Panc1 (cell line): ENCODE measurements at regions not wholly inside any gene's neighbourhood (a gene's known extent, or its start where the extent isn't known, plus 50 kb on each side); places are given as distances from the start of the nearest gene placed in this dataset.

Experiments
- ATAC-seq: fragments of 200-7000 bp; cut with Tn5 transposase; 2 replicates; pipeline ENCODE4 v1.9.1; 2020; ENCODE audit warnings: mild to moderate bottlenecking, moderate library complexity
- BruUV-seq: library from RNA; stranded (reverse); fragments of 400-500 nt; replicated peaks from 2 replicates; lab custom pipeline; 2021; lab: Mats Ljungman, UMichigan
- CTCF ChIA-PET: fragments of 300-600 bp; sonication (Branson Sonifier 250); formaldehyde crosslinking; loops from one replicate; lab custom pipeline; 2022; ENCODE audit warnings: antibody characterized with exemption; lab: Charles Lee
- POLR2A ChIA-PET: fragments of 300-600 bp; sonication (Branson Sonifier 250); formaldehyde crosslinking; loops from one replicate; lab custom pipeline; 2022; ENCODE audit warnings: antibody characterized with exemption; lab: Charles Lee
- DNase-seq: peaks from one replicate; pipeline ENCODE4 v3.0.0-alpha.2; 2010; ENCODE audit warnings: low read depth, low spot score
- H3K27ac ChIP-seq: 2 replicates; pipeline ENCODE4 v1.5.1; 2011; ENCODE audit warnings: mild to moderate bottlenecking, low read length, inconsistent platforms
- H3K27me3 ChIP-seq: fragments of 200-500 bp; sonication (Bioruptor generic); 2 replicates; pipeline ENCODE4 v1.6.0; 2014; ENCODE audit warnings: low read length, inconsistent platforms; ENCODE audit not compliant: control insufficient read depth, insufficient read depth
- H3K36me3 ChIP-seq: fragments of 200-500 bp; sonication (Bioruptor generic); 2 replicates; pipeline ENCODE4 v1.5.1; 2014; ENCODE audit warnings: inconsistent platforms, mild to moderate bottlenecking, low read length, moderate library complexity; ENCODE audit not compliant: control insufficient read depth, insufficient read depth
- H3K4me1 ChIP-seq: 2 replicates; pipeline ENCODE4 v1.5.1; 2011; ENCODE audit warnings: inconsistent platforms, mild to moderate bottlenecking, low read length, moderate library complexity; ENCODE audit not compliant: control insufficient read depth, insufficient read depth
- H3K4me3 ChIP-seq, 2 experiments: 2 replicates each; pipeline ENCODE4 v1.5.1; 2011 to 2012; ENCODE audit warnings: low read depth in 2 of 2, low read length in 2 of 2, mild to moderate bottlenecking in 2 of 2, inconsistent platforms in 1 of 2, moderate library complexity in 1 of 2
- H3K9me3 ChIP-seq: fragments of 200-500 bp; sonication (Bioruptor generic); 2 replicates; pipeline ENCODE4 v1.5.1; 2014; ENCODE audit warnings: low read depth, mild to moderate bottlenecking, inconsistent platforms, low read length, moderate library complexity; ENCODE audit not compliant: control insufficient read depth, insufficient read depth
- CTCF ChIP-seq: fragments of 450-650 bp; IDR thresholded peaks from 2 replicates; pipeline ENCODE4 v1.5.1; 2017; ENCODE audit warnings: mild to moderate bottlenecking
- POLR2AphosphoS5 ChIP-seq: IDR thresholded peaks from 2 replicates; pipeline ENCODE4 v1.6.1; 2012; ENCODE audit warnings: mild to moderate bottlenecking, low read depth, low read length, moderate library complexity
- REST ChIP-seq, 2 experiments: IDR thresholded peaks; 2 replicates each; pipeline ENCODE4 v1.6.1; 2011 to 2012; ENCODE audit warnings: low read depth in 2 of 2, control low read depth in 1 of 2, low read length in 1 of 2, mild to moderate bottlenecking in 1 of 2, moderate library complexity in 1 of 2; ENCODE audit not compliant: insufficient read depth in 1 of 2
- SIN3A ChIP-seq: IDR thresholded peaks from 2 replicates; pipeline ENCODE4 v1.6.1; 2012; ENCODE audit warnings: low read depth, mild to moderate bottlenecking, low read length, moderate library complexity, borderline replicate concordance; ENCODE audit not compliant: insufficient read depth
- TCF7L2 ChIP-seq: IDR thresholded peaks from 2 replicates; pipeline ENCODE4 v1.6.1; 2011; ENCODE audit warnings: mild to moderate bottlenecking, low read depth, low read length, inconsistent platforms
- in situ Hi-C: cut with HindIII; loops from 2 replicates; pipeline ENCODE4 v1.10.0; 2016; ENCODE audit warnings: low sequenced_read_pairs, low pct_unique_long_range_greater_than_20kb
- intact Hi-C: fragments of 100-400 bp; cut with micrococcal nuclease; formaldehyde crosslinking; loops from one replicate; pipeline ENCODE4 v1.10.0; 2022; ENCODE audit not compliant: unreplicated experiment

- in situ Hi-C loops (no loop called here), intact Hi-C loops (no loop called here)
- POLR2A ChIA-PET = no interaction called here
- Histone ChIP-seq H3K9me3 (no peaks in the 10 kb centered on the region), H3K4me1 (no peaks in the 10 kb centered on the region), H3K36me3 (no peaks in the 10 kb centered on the region), H3K27me3 (no peaks in the 10 kb centered on the region), H3K4me3 (no peak overlapping the region), H3K27ac (no peak overlapping the region)
- ATAC-seq = no peak
- BruUV-seq = no TSS peak
- TF ChIP-seq TCF7L2 (no peak), REST (IDR thresholded peaks at IDR 0.05; ENCODE audit: insufficient read depth in 1 of 2, low read depth in 2 of 2, low read length in 1 of 2) (no peak), SIN3A (no peak), POLR2AphosphoS5 (no peak), CTCF (no peak)
- CTCF ChIA-PET = no interaction called here
- no peak for DNase-seq
Measured at GRCh38 chr2:3132966-3133365, 244.7 kb downstream of the EIPR1 start.

- no peaks in the 10 kb centered on the region; the same call in 1 of the 2 replicates for H3K4me1 ChIP-seq
- ChIA-PET POLR2A (no interaction called here), CTCF (no interaction called here)
- no TSS peak for BruUV-seq
- H3K27ac ChIP-seq = no peak overlapping the region
- in situ Hi-C loops = no loop called here
- intact Hi-C loops = no loop called here
- TF ChIP-seq REST (IDR thresholded peaks at IDR 0.05; ENCODE audit: insufficient read depth in 1 of 2, low read depth in 2 of 2, low read length in 1 of 2) (no peak), CTCF (no peak), SIN3A (no peak), POLR2AphosphoS5 (no peak), TCF7L2 (no peak)
- no peak for ATAC-seq
- no peaks in the 10 kb centered on the region for H3K36me3 ChIP-seq
- H3K9me3 ChIP-seq = no peaks in the 10 kb centered on the region
- H3K27me3 ChIP-seq = no peaks in the 10 kb centered on the region
- DNase-seq = no peak
- no peak overlapping the region for H3K4me3 ChIP-seq
Measured at GRCh38 chr2:3132466-3132865, 245.2 kb downstream of the EIPR1 start.
